ENCODE measurements at regions not wholly inside any gene's neighbourhood (a gene's known extent, or its start where the extent isn't known, plus 50 kb on each side); places are given as distances from the start of the nearest gene placed in this dataset.

GRCh38 chr10:61081301-61081700, 137.3 kb upstream of the RHOBTB1 start:
- WGBS (ENCODE audit: insufficient coverage), result 100% methylated on average over 2 of the region's 2 CpGs
- Mint-ChIP-seq H3K4me1 (no peaks in the 10 kb centered on the region), H3K4me3 (no peak overlapping the region), H3K27ac (no peak overlapping the region), H3K27me3 (peaks cover 11% of the 10 kb centered on the region), H3K9me3 (ENCODE audit: insufficient read depth) (no peaks in the 10 kb centered on the region)
- no peak for DNase-seq
- Histone ChIP-seq H3K4me3 (ENCODE audit: control extremely low read depth in 1 of 5, extremely low read depth in 1 of 5, insufficient read depth in 1 of 5, low read depth in 2 of 5, low read length in 4 of 5) (no peak overlapping the region), H3K36me3 (replicated peaks in 1 of 2; ENCODE audit: control extremely low read depth in 1 of 2, control insufficient read depth in 1 of 2, extremely low read depth in 1 of 2, insufficient read depth in 2 of 2, low read length in 1 of 2) (no peaks in the 10 kb centered on the region), H3K9ac (ENCODE audit: low read length) (no peak overlapping the region), H3K27ac (ENCODE audit: low read length in 2 of 2) (no peak overlapping the region), H3K4me2 (replicated peaks; ENCODE audit: low read depth, low read length, poor library complexity, severe bottlenecking) (no peak overlapping the region), H3K4me1 (ENCODE audit: control insufficient read depth in 2 of 2, insufficient read depth in 2 of 2, low read length in 2 of 2) (no peaks in the 10 kb centered on the region), H3K9me3 (ENCODE audit: control extremely low read depth in 1 of 3, control insufficient read depth in 2 of 3, insufficient read depth in 1 of 3, low read length in 2 of 3) (peaks cover 0 to 2% (median 0%) of the 10 kb centered on the region in 3 donors), H2AFZ (ENCODE audit: insufficient read depth, low read depth, low read length, poor library complexity, severe bottlenecking) (no peak overlapping the region), H4K20me1 (ENCODE audit: control insufficient read depth, insufficient read depth, low read length, poor library complexity, severe bottlenecking) (no peaks in the 10 kb centered on the region), H3K79me2 (ENCODE audit: control insufficient read depth, insufficient read depth, low read length) (no peaks in the 10 kb centered on the region), H3K27me3 (replicated peaks in 1 of 4; ENCODE audit: control extremely low read depth in 1 of 4, control insufficient read depth in 3 of 4, insufficient read depth in 4 of 4, low read length in 3 of 4) (peaks cover 0 to 3% (median 0%) of the 10 kb centered on the region in 4 experiments)
- ChIA-PET POLR2A (interaction anchor here (1.1 kb wide), 1 partner anchor 62 kb away, joined by 5 read pairs; no protein-coding TSS in a partner anchor), CTCF (no interaction called here)
- no peak for ATAC-seq (ENCODE audit: low read depth)
- intact Hi-C loops (cut with micrococcal nuclease), result no loop called here
- no peak for TF ChIP-seq EZH2 (IDR thresholded peaks at IDR 0.05; ENCODE audit: borderline replicate concordance, insufficient read depth, low read depth, low read length, poor library complexity, severe bottlenecking)
- no peak for TF ChIP-seq CTCF (IDR thresholded peaks at IDR 0.05)

- ATAC-seq (ENCODE audit: low read depth), result no peak
- CTCF ChIA-PET, result interaction anchor here (0.8 to 1.2 kb wide), 2 partner anchors 9 to 62 kb away, joined by 3 read pairs; no protein-coding TSS in a partner anchor
- 14% methylated on average over 1 of the region's 3 CpGs for WGBS (ENCODE audit: insufficient coverage)
Observed at GRCh38 chr10:61078542-61079275, 134.7 kb upstream of the RHOBTB1 start.

More at GRCh38 chr10:61078542-61079275, 134.7 kb upstream of the RHOBTB1 start:
- POLR2A ChIA-PET, result no interaction called here
- no peaks in the 10 kb centered on the region for H3K36me3 ChIP-seq (replicated peaks in 1 of 2; ENCODE audit: control extremely low read depth in 1 of 2, control insufficient read depth in 1 of 2, extremely low read depth in 1 of 2, insufficient read depth in 2 of 2, low read length in 1 of 2)
- no peaks in the 10 kb centered on the region for H3K79me2 ChIP-seq (ENCODE audit: control insufficient read depth, insufficient read depth, low read length)
- no peak overlapping the region for H2AFZ ChIP-seq (ENCODE audit: insufficient read depth, low read depth, low read length, poor library complexity, severe bottlenecking)
- no peaks in the 10 kb centered on the region for H3K9me3 Mint-ChIP-seq (ENCODE audit: insufficient read depth)
- H3K27me3 Mint-ChIP-seq, result peaks cover 4% of the 10 kb centered on the region
- H3K4me1 Mint-ChIP-seq, result no peaks in the 10 kb centered on the region
- H3K4me2 ChIP-seq (replicated peaks; ENCODE audit: low read depth, low read length, poor library complexity, severe bottlenecking), result no peak overlapping the region
- no peak overlapping the region for H3K4me3 Mint-ChIP-seq
- no peak for DNase-seq
- no peaks in the 10 kb centered on the region for H3K4me1 ChIP-seq (ENCODE audit: control insufficient read depth in 2 of 2, insufficient read depth in 2 of 2, low read length in 2 of 2)
- no peak overlapping the region for H3K27ac ChIP-seq (ENCODE audit: low read length in 2 of 2)
- no peaks in the 10 kb centered on the region for H3K9me3 ChIP-seq (ENCODE audit: control extremely low read depth in 1 of 3, control insufficient read depth in 2 of 3, insufficient read depth in 1 of 3, low read length in 2 of 3)
- H3K4me3 ChIP-seq (ENCODE audit: control extremely low read depth in 1 of 5, extremely low read depth in 1 of 5, insufficient read depth in 1 of 5, low read depth in 2 of 5, low read length in 4 of 5), result no peak overlapping the region
- no peak overlapping the region for H3K27ac Mint-ChIP-seq
- H3K27me3 ChIP-seq (replicated peaks in 1 of 4; ENCODE audit: control extremely low read depth in 1 of 4, control insufficient read depth in 3 of 4, insufficient read depth in 4 of 4, low read length in 3 of 4), result no peaks in the 10 kb centered on the region
- TF ChIP-seq EZH2 (IDR thresholded peaks at IDR 0.05; ENCODE audit: borderline replicate concordance, insufficient read depth, low read depth, low read length, poor library complexity, severe bottlenecking) (no peak), CTCF (IDR thresholded peaks at IDR 0.05) (no peak)
- no peaks in the 10 kb centered on the region for H4K20me1 ChIP-seq (ENCODE audit: control insufficient read depth, insufficient read depth, low read length, poor library complexity, severe bottlenecking)
- intact Hi-C loops (cut with micrococcal nuclease), result no loop called here
- no peak overlapping the region for H3K9ac ChIP-seq (ENCODE audit: low read length)

Data from B cell (primary cell).